HepG2 (cell line): ENCODE measurements at regions not wholly inside any gene's neighbourhood (a gene's known extent, or its start where the extent isn't known, plus 50 kb on each side); places are given as distances from the start of the nearest gene placed in this dataset.

Experiments used
- ATAC-seq: fragments of 200-7000 bp; cut with Tn5 transposase; 3 replicates; pipeline ENCODE4 v1.9.1; 2020; ENCODE audit warnings: mild to moderate bottlenecking, moderate library complexity
- BruUV-seq: library from RNA; stranded (reverse); fragments of 400-500 nt; replicated peaks from 2 replicates; lab custom pipeline; 2021; lab: Mats Ljungman, UMichigan
- CTCF ChIA-PET: fragments of 300-600 bp; formaldehyde crosslinking; extraction: SDS; loops from one replicate; lab custom pipeline; 2021; ENCODE audit warnings: low total read pairs, inconsistent platforms, low intra/inter-chr PET ratio; lab: Yijun Ruan, JAX
- POLR2A ChIA-PET: fragments of 350-600 bp; sonication (Branson Sonifier 250); formaldehyde crosslinking; loops from one replicate; lab custom pipeline; 2020; ENCODE audit warnings: antibody characterized with exemption, inconsistent platforms; lab: Yijun Ruan, JAX
- DNase-seq: peaks from one replicate; pipeline ENCODE4 v3.0.0-alpha.2; 2015; ENCODE audit warnings: low spot score
- FAIRE-seq: peaks from 3 replicates; lab custom pipeline; 2011; peaks lifted over from hg19 to GRCh38; lab: Jason Lieb, UNC
- H2AFZ ChIP-seq: one replicate; pipeline ENCODE4 v1.6.1; 2011; ENCODE audit warnings: low read length, inconsistent platforms
- H3K27ac ChIP-seq: fragments of 300-600 bp; 3 replicates; pipeline ENCODE4 v1.8.0; 2011; ENCODE audit warnings: mixed run types, mild to moderate bottlenecking, mixed read lengths, low read length, inconsistent platforms; ENCODE audit not compliant: insufficient read depth; ENCODE audit errors: extremely low read length
- H3K27me3 ChIP-seq, 2 experiments: fragments of 200-600 bp in 1 of 2; 2 replicates in 1 of 2; 3 replicates in 1 of 2; pipeline versions ENCODE4 v1.6.0 to v1.8.0; 2011; ENCODE audit warnings: low read length in 2 of 2, mild to moderate bottlenecking in 2 of 2, moderate library complexity in 2 of 2, inconsistent platforms in 1 of 2; ENCODE audit not compliant: insufficient read depth in 2 of 2, control insufficient read depth in 1 of 2
- H3K36me3 ChIP-seq, 2 experiments: fragments of 200-600 bp in 1 of 2; replicated peaks in 1 of 2; 2 replicates in 1 of 2; 3 replicates in 1 of 2; pipeline versions ENCODE4 v1.5.1 to v1.8.0; 2011; ENCODE audit warnings: low read length in 2 of 2, inconsistent platforms in 1 of 2; ENCODE audit not compliant: insufficient read depth in 2 of 2, control insufficient read depth in 1 of 2
- H3K4me1 ChIP-seq: 2 replicates; pipeline ENCODE4 v1.5.1; 2012; ENCODE audit warnings: low read length, inconsistent platforms; ENCODE audit not compliant: insufficient read depth
- H3K4me2 ChIP-seq: 2 replicates; pipeline ENCODE4 v1.6.0; 2011; ENCODE audit warnings: low read depth, low read length, inconsistent platforms
- H3K4me3 ChIP-seq, 3 experiments: fragments of 200-600 bp in 1 of 3; sonication (generic), shearing (Covaris generic) in 1 of 3; replicated peaks in 1 of 3; 2 replicates each; pipeline ENCODE4 v1.5.1; 2011 to 2016; ENCODE audit warnings: low read length in 3 of 3, inconsistent platforms in 2 of 3, low read depth in 2 of 3, mild to moderate bottlenecking in 2 of 3, control low read depth in 1 of 3, mixed read lengths in 1 of 3; ENCODE audit not compliant: insufficient read depth in 1 of 3
- H3K79me2 ChIP-seq: one replicate; pipeline ENCODE4 v1.6.1; 2011; ENCODE audit warnings: low read length, inconsistent platforms; ENCODE audit not compliant: insufficient read depth
- H3K9ac ChIP-seq: 2 replicates; pipeline ENCODE4 v1.6.0; 2011; ENCODE audit warnings: mild to moderate bottlenecking, low read depth, low read length, inconsistent platforms; ENCODE audit not compliant: insufficient read depth
- H3K9me3 ChIP-seq: 2 replicates; pipeline ENCODE4 v1.5.1; 2012; ENCODE audit warnings: mild to moderate bottlenecking, low read length
- H4K20me1 ChIP-seq: 2 replicates; pipeline ENCODE4 v1.6.0; 2011; ENCODE audit warnings: inconsistent platforms, mild to moderate bottlenecking, low read length, moderate library complexity; ENCODE audit not compliant: insufficient read depth
- ELF3 ChIP-seq: IDR thresholded peaks from 2 replicates; pipeline ENCODE4 v1.6.1; 2016; ENCODE audit warnings: missing genetic modification reagents, missing compliant biosample characterization
- EP300 ChIP-seq, 3 experiments: sonication (generic) in 1 of 3; formaldehyde crosslinking in 1 of 3; IDR thresholded peaks; 2 replicates each; pipeline versions ENCODE4 v1.5.1 to v1.6.1; 2011 to 2020; ENCODE audit warnings: low read depth in 2 of 3, low read length in 2 of 3, borderline replicate concordance in 1 of 3, improper control_type of control experiment in 1 of 3, mild to moderate bottlenecking in 1 of 3, missing genetic modification reagents in 1 of 3, moderate library complexity in 1 of 3
- FIP1L1 ChIP-seq: fragments of 200-400 bp; formaldehyde crosslinking; IDR thresholded peaks from 2 replicates; pipeline ENCODE4 v1.6.1; 2018; ENCODE audit warnings: low read depth, mild to moderate bottlenecking, low read length, moderate library complexity, borderline replicate concordance; ENCODE audit not compliant: insufficient read depth
- HDAC2 ChIP-seq: sonication (generic); formaldehyde crosslinking; IDR thresholded peaks from 2 replicates; pipeline ENCODE4 v1.4.0; 2020; ENCODE audit warnings: missing genetic modification reagents
- HIVEP1 ChIP-seq: sonication (generic); formaldehyde crosslinking; IDR thresholded peaks from 2 replicates; pipeline ENCODE4 v1.4.0; 2020; ENCODE audit warnings: mild to moderate bottlenecking, missing genetic modification reagents
- IRF9 ChIP-seq: sonication (generic); formaldehyde crosslinking; IDR thresholded peaks from 2 replicates; pipeline ENCODE4 v1.8.0; 2022; ENCODE audit warnings: missing genetic modification reagents, mild to moderate bottlenecking, borderline replicate concordance
- LCORL ChIP-seq, 2 experiments: fragments of 450-650 bp in 1 of 2; sonication (generic) in 1 of 2; formaldehyde crosslinking in 1 of 2; IDR thresholded peaks; 2 replicates each; pipeline versions ENCODE4 v1.5.0 to v1.6.1; 2017 to 2020; ENCODE audit warnings: antibody characterized with exemption in 1 of 2, missing genetic modification reagents in 1 of 2
- PTBP1 ChIP-seq: fragments of 200-400 bp; formaldehyde crosslinking; IDR thresholded peaks from 2 replicates; pipeline ENCODE4 v1.6.1; 2018; ENCODE audit warnings: low read length, low read depth; ENCODE audit not compliant: poor library complexity, severe bottlenecking
- SAP130 ChIP-seq: IDR thresholded peaks from 2 replicates; pipeline ENCODE4 v1.6.1; 2016; ENCODE audit warnings: low read depth
- ZBTB1 ChIP-seq: sonication (generic); formaldehyde crosslinking; IDR thresholded peaks from 2 replicates; pipeline ENCODE4 v1.4.0; 2020; ENCODE audit warnings: missing genetic modification reagents, borderline replicate concordance
- ZMYM2 ChIP-seq: sonication (generic); formaldehyde crosslinking; IDR thresholded peaks from 2 replicates; pipeline ENCODE4 v1.8.0; 2022; ENCODE audit warnings: mild to moderate bottlenecking, missing genetic modification reagents
- ZNF121 ChIP-seq: sonication (generic); formaldehyde crosslinking; IDR thresholded peaks from 2 replicates; pipeline ENCODE4 v1.5.0; 2020; ENCODE audit warnings: mild to moderate bottlenecking, missing genetic modification reagents
- ZNF260 ChIP-seq: sonication (generic); formaldehyde crosslinking; IDR thresholded peaks from 2 replicates; pipeline ENCODE4 v1.4.0; 2020; ENCODE audit warnings: missing genetic modification reagents, low read depth, mild to moderate bottlenecking, borderline replicate concordance
- ZNF367 ChIP-seq: sonication (generic); formaldehyde crosslinking; IDR thresholded peaks from 2 replicates; pipeline ENCODE4 v1.4.0; 2020; ENCODE audit warnings: missing genetic modification reagents, borderline replicate concordance
- ZNF484 ChIP-seq: sonication (generic); formaldehyde crosslinking; IDR thresholded peaks from 2 replicates; pipeline ENCODE4 v1.5.1; 2020; ENCODE audit warnings: mild to moderate bottlenecking, low read depth, missing genetic modification reagents, borderline replicate concordance
- ZNF703 ChIP-seq: sonication (generic); formaldehyde crosslinking; IDR thresholded peaks from 2 replicates; pipeline ENCODE4 v1.5.1; 2020; ENCODE audit warnings: missing genetic modification reagents, mild to moderate bottlenecking, moderate library complexity, borderline replicate concordance
- WGBS: methylation state at CpG from one replicate; pipeline ENCODE4 v1.1.6; 2017; ENCODE audit warnings: low lambda C conversion rate; 5-methylcytosine and 5-hydroxymethylcytosine counted together
- in situ Hi-C: cut with HindIII; loops from 2 replicates; pipeline ENCODE4 v1.10.0; 2017; ENCODE audit warnings: low pct_unique_long_range_greater_than_20kb; ENCODE audit not compliant: extremely low pct_ligation_motif_present
- intact Hi-C: fragments of 100-400 bp; cut with micrococcal nuclease; formaldehyde crosslinking; loops from one replicate; pipeline ENCODE4 v1.10.0; 2022; ENCODE audit not compliant: unreplicated experiment

- ATAC-seq (no peak), FAIRE-seq (no peak), DNase-seq (no peak)
- Histone ChIP-seq H3K4me3 (no peak overlapping the region), H3K4me2 (no peak overlapping the region), H3K36me3 (no peaks in the 10 kb centered on the region), H2AFZ (no peak overlapping the region), H3K27me3 (no peaks in the 10 kb centered on the region), H3K4me1 (no peaks in the 10 kb centered on the region), H3K9me3 (peaks cover 8% of the 10 kb centered on the region; the same call in 1 of the 2 replicates), H3K9ac (no peak overlapping the region), H4K20me1 (no peaks in the 10 kb centered on the region), H3K27ac (no peak overlapping the region), H3K79me2 (no peaks in the 10 kb centered on the region)
- no TSS peak for BruUV-seq
- intact Hi-C loops (no loop called here), in situ Hi-C loops (no loop called here)
- WGBS = 31% methylated on average over 8 of the region's 8 CpGs
- CTCF ChIA-PET = no interaction called here
- POLR2A ChIA-PET = no interaction called here
- TF ChIP-seq ZNF367 (CRISPR knock-in tag) (no peak), FIP1L1 (no peak), LCORL (IDR thresholded peaks at IDR 0.05) (no peak), LCORL (CRISPR knock-in tag; IDR thresholded peaks at IDR 0.05) (no peak), HDAC2 (CRISPR knock-in tag) (no peak), ZMYM2 (no peak)
These were observed 266.4 kb upstream of the FBXL7 start for GRCh38 chr5:15233566-15233965.

- Histone ChIP-seq H3K27me3 (no peaks in the 10 kb centered on the region), H3K4me1 (no peaks in the 10 kb centered on the region), H3K4me2 (no peak overlapping the region), H3K27ac (no peak overlapping the region), H3K9ac (no peak overlapping the region), H3K9me3 (no peaks in the 10 kb centered on the region), H3K4me3 (no peak overlapping the region), H3K79me2 (no peaks in the 10 kb centered on the region), H2AFZ (no peak overlapping the region), H3K36me3 (no peaks in the 10 kb centered on the region), H4K20me1 (no peaks in the 10 kb centered on the region)
- no peak for TF ChIP-seq PTBP1
- TF ChIP-seq IRF9 = no peak
- TF ChIP-seq ZNF484 (CRISPR knock-in tag) = no peak
- no peak for TF ChIP-seq ZBTB1 (CRISPR knock-in tag)
- TF ChIP-seq EP300 (IDR thresholded peaks at IDR 0.05; ENCODE audit: low read depth in 2 of 2, low read length in 2 of 2) = no peak
- no peak for TF ChIP-seq EP300 (CRISPR knock-in tag; IDR thresholded peaks at IDR 0.05; ENCODE audit: borderline replicate concordance)
- no peak for TF ChIP-seq ZNF260 (CRISPR knock-in tag)
- TF ChIP-seq ZNF703 = no peak
- TF ChIP-seq ZNF121 (CRISPR knock-in tag) = no peak
- no peak for TF ChIP-seq HIVEP1 (CRISPR knock-in tag)
- TF ChIP-seq SAP130 (CRISPR knock-in tag) = no peak
- no peak for TF ChIP-seq ELF3
- no peak for DNase-seq
- CTCF ChIA-PET = no interaction called here
- no peak for FAIRE-seq
- intact Hi-C loops = no loop called here
- no peak for ATAC-seq
- no TSS peak for BruUV-seq
- 0% methylated on average over 2 of the region's 2 CpGs for WGBS
- in situ Hi-C loops = no loop called here
- POLR2A ChIA-PET = no interaction called here
These were observed 277.8 kb upstream of the FBXL7 start for GRCh38 chr5:15222156-15222555.
